ENCODE measurements at regions not wholly inside any gene's neighbourhood (a gene's known extent, or its start where the extent isn't known, plus 50 kb on each side); places are given as distances from the start of the nearest gene placed in this dataset.

DNA sequence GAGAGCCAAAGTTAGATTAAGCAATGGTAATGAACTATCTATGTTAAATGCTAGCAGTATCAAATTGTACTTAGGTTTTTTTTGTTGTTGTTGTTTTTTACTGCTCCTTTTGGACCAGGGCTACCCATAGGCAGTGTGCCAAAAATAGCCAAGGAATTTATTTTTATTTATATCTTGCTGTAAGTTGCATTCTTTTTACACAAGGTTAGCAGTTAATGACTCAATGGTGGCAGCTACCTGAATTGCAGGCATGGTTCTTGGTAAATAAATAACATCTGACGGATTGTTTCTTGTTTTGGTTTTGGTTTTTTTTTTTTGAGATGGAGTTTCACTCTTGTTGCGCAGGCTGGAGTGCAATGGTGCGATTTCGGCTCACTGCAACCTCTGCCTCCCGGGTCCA lies 194.8 kb upstream of the TSC22D1 start:
- no peak overlapping the region for H3K4me3 ChIP-seq (ENCODE audit: low read depth, low read length)
- DNase-seq (ENCODE audit: low read depth): peak; percentile 71
- peak; percentile 7 for TF ChIP-seq CTCF (conservative IDR thresholded peaks at IDR 0.05; ENCODE audit: low read depth, low read length)

DNA sequence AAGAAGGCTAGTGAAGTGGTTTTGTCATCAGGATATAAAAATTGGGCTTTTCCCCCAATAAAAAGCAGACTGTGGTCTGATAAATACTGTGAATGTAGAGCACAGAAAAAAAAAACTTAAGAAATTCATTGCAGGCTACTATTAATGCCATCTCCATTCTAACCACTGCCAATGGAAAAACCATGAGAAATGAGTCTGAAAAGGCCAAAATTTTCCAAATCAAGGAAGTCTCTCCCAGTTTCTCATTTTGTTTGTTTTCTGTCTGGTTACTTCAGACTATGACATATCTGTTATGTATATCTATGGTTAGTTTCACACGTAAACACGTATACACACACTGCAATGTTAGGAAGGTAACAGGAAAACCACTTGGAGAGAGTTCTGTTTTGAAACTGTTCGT lies 193.6 kb upstream of the TSC22D1 start:
- TF ChIP-seq CTCF (conservative IDR thresholded peaks at IDR 0.05; ENCODE audit: low read depth, low read length): no peak

GRCh38 chr13:44768775-44769581 lies 192.8 kb upstream of the TSC22D1 start:
- no peak for DNase-seq (ENCODE audit: low read depth)
- TF ChIP-seq CTCF (conservative IDR thresholded peaks at IDR 0.05; ENCODE audit: low read depth, low read length): no peak
- no peak overlapping the region for H3K4me3 ChIP-seq (ENCODE audit: low read depth, low read length)

More for the DNA sequence above, 193.6 kb upstream of the TSC22D1 start:
- H3K4me3 ChIP-seq (ENCODE audit: low read depth, low read length): no peak overlapping the region
- DNase-seq (ENCODE audit: low read depth): no peak

DNA sequence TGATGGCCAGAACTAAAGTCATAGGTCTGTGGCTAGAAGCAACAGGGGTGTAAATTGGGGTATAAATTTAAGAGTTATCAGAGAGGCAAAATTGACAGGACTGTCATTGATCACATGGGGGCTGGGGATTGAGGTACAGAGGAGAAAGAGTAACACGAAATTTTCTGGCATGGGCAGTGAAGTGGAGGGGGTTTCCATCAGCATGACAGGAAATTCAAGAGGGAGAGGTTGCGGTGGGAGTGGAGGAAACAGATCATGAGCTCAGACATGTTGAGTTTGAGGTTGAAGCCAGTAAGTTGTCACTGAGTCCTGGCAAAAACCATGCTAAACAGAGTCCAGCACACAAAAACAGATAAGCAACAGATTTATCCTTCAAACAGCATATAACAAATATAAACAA lies 192.1 kb upstream of the TSC22D1 start:
- TF ChIP-seq CTCF (conservative IDR thresholded peaks at IDR 0.05; ENCODE audit: low read depth, low read length): no peak
- DNase-seq (ENCODE audit: low read depth): no peak
- H3K4me3 ChIP-seq (ENCODE audit: low read depth, low read length): no peak overlapping the region

GRCh38 chr13:44765001-44765471 lies 188.9 kb upstream of the TSC22D1 start:
- no peak overlapping the region for H3K4me3 ChIP-seq (ENCODE audit: low read depth, low read length)
- TF ChIP-seq CTCF (conservative IDR thresholded peaks at IDR 0.05; ENCODE audit: low read depth, low read length): no peak
- DNase-seq (ENCODE audit: low read depth): no peak

DNA sequence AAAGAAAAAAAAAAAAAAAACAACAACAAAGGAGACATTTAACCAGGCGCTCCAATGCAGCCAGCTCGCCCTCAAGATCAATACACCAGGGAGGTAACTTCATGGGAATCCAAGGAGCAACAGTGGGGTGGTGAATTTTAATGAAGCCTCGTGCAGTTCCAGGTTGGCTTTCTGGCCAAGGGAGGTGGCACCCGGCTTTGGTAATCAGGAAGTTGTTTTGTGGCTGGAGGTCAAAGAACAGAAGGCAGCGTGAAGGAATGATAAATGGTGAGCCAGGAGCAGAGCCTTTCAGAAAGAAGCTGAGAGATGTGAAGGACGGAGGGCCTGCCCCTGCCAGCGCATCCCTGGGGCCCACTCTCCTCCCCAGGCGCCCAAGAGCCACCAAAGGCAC lies 188.2 kb upstream of the TSC22D1 start:
- no peak for DNase-seq (ENCODE audit: low read depth)
- H3K4me3 ChIP-seq (ENCODE audit: low read depth, low read length): no peak overlapping the region
- TF ChIP-seq CTCF (conservative IDR thresholded peaks at IDR 0.05; ENCODE audit: low read depth, low read length): no peak
